CD14-positive monocyte (primary cell): ENCODE measurements at regions not wholly inside any gene's neighbourhood (a gene's known extent, or its start where the extent isn't known, plus 50 kb on each side); places are given as distances from the start of the nearest gene placed in this dataset.

Experiments used
- DNase-seq, 3 donors: peaks; one replicate each; pipeline ENCODE4 v3.0.0-alpha.2; 2011 to 2022
- H2AFZ ChIP-seq: 2 replicates; pipeline ENCODE4 v1.6.0; 2012; ENCODE audit warnings: mild to moderate bottlenecking, low read depth, low read length, inconsistent platforms; ENCODE audit not compliant: insufficient read depth, poor library complexity, severe bottlenecking
- H3K27ac ChIP-seq, 2 donors: 1 replicate in 1 of 2; 2 replicates in 1 of 2; pipeline ENCODE4 v1.5.1; 2012 to 2013; ENCODE audit warnings: low read length in 2 of 2, control low read depth in 1 of 2, inconsistent platforms in 1 of 2, low read depth in 1 of 2, mild to moderate bottlenecking in 1 of 2
- H3K27me3 ChIP-seq, 2 donors: one replicate each; pipeline versions ENCODE4 v1.6.0 to v1.6.1; 2011 to 2013; ENCODE audit warnings: low read length in 2 of 2; ENCODE audit not compliant: control insufficient read depth in 2 of 2, insufficient read depth in 2 of 2
- H3K36me3 ChIP-seq, 2 donors: replicated peaks in 1 of 2; 1 replicate in 1 of 2; 2 replicates in 1 of 2; pipeline versions ENCODE4 v1.5.1 to v1.6.1; 2012 to 2013; ENCODE audit warnings: low read length in 2 of 2, control low read depth in 1 of 2, inconsistent platforms in 1 of 2, mild to moderate bottlenecking in 1 of 2; ENCODE audit not compliant: insufficient read depth in 2 of 2, control insufficient read depth in 1 of 2
- H3K4me1 ChIP-seq, 2 donors: 1 replicate in 1 of 2; 2 replicates in 1 of 2; pipeline versions ENCODE4 v1.5.1 to v1.6.1; 2012 to 2013; ENCODE audit warnings: low read length in 2 of 2, control low read depth in 1 of 2, inconsistent platforms in 1 of 2, mild to moderate bottlenecking in 1 of 2, moderate library complexity in 1 of 2; ENCODE audit not compliant: insufficient read depth in 2 of 2, control insufficient read depth in 1 of 2
- H3K4me2 ChIP-seq: replicated peaks from 2 replicates; pipeline ENCODE3; 2012; ENCODE audit warnings: low read length, moderate library complexity, mild to moderate bottlenecking; ENCODE audit not compliant: poor library complexity, severe bottlenecking; ENCODE audit errors: extremely low read depth
- H3K4me3 ChIP-seq, 3 experiments: fragments of 200-600 bp in 1 of 3; sonication (generic) in 1 of 3; replicated peaks in 1 of 3; 1 replicate in 2 of 3; 2 replicates in 1 of 3; pipeline ENCODE4 v1.5.1; 2011 to 2013; ENCODE audit warnings: low read length in 3 of 3, mild to moderate bottlenecking in 3 of 3, control low read depth in 2 of 3, low read depth in 2 of 3, inconsistent platforms in 1 of 3, moderate library complexity in 1 of 3
- H3K79me2 ChIP-seq: 2 replicates; pipeline ENCODE4 v1.6.0; 2012; ENCODE audit warnings: mild to moderate bottlenecking, control low read depth, inconsistent platforms, low read length, moderate library complexity; ENCODE audit not compliant: insufficient read depth
- H3K9ac ChIP-seq: 2 replicates; pipeline ENCODE4 v1.6.0; 2017; ENCODE audit warnings: low read length, mild to moderate bottlenecking; ENCODE audit not compliant: insufficient read depth, poor library complexity, severe bottlenecking
- H3K9me3 ChIP-seq, 2 donors: replicated peaks in 1 of 2; 1 replicate in 1 of 2; 2 replicates in 1 of 2; pipeline versions ENCODE4 v1.5.1 to v1.6.1; 2012 to 2013; ENCODE audit warnings: low read length in 2 of 2, control low read depth in 1 of 2; ENCODE audit not compliant: control insufficient read depth in 1 of 2, insufficient read depth in 1 of 2
- H4K20me1 ChIP-seq: 2 replicates; pipeline ENCODE4 v1.6.0; 2012; ENCODE audit warnings: mild to moderate bottlenecking, low read length, control low read depth, moderate library complexity; ENCODE audit not compliant: insufficient read depth
- H3K27ac Mint-ChIP-seq, 7 donors: one replicate each; pipeline ENCODE4 v1.8.0; 2020; ENCODE audit warnings: mild to moderate bottlenecking in 7 of 7, mixed read lengths in 7 of 7, moderate library complexity in 6 of 7, inconsistent platforms in 2 of 7
- H3K27me3 Mint-ChIP-seq, 3 donors: one replicate each; pipeline ENCODE4 v1.8.0; 2021 to 2022; ENCODE audit warnings: low read depth in 3 of 3, mild to moderate bottlenecking in 3 of 3, mixed read lengths in 3 of 3, moderate library complexity in 3 of 3, inconsistent platforms in 1 of 3
- H3K36me3 Mint-ChIP-seq, 2 donors: one replicate each; pipeline ENCODE4 v1.8.0; 2020; ENCODE audit warnings: mixed read lengths in 2 of 2, inconsistent platforms in 1 of 2, mild to moderate bottlenecking in 1 of 2
- H3K4me1 Mint-ChIP-seq: one replicate; pipeline ENCODE4 v1.8.0; 2020; ENCODE audit warnings: mild to moderate bottlenecking, mixed read lengths
- H3K4me3 Mint-ChIP-seq, 2 donors: one replicate each; pipeline ENCODE4 v1.8.0; 2020; ENCODE audit warnings: mild to moderate bottlenecking in 2 of 2, mixed read lengths in 2 of 2, moderate library complexity in 1 of 2
- H3K9me3 Mint-ChIP-seq, 7 donors: one replicate each; pipeline ENCODE4 v1.8.0; 2020 to 2022; ENCODE audit warnings: mixed read lengths in 7 of 7, mild to moderate bottlenecking in 6 of 7, moderate library complexity in 6 of 7, inconsistent platforms in 2 of 7
- CTCF ChIP-seq: fragments of 200-600 bp; IDR thresholded peaks from one replicate; pipeline ENCODE4 v1.8.0; 2022; ENCODE audit warnings: antibody characterized with exemption, mild to moderate bottlenecking
- WGBS: methylation state at CpG from one replicate; pipeline ENCODE4 v1.1.5; 2013; ENCODE audit warnings: missing lambda C conversion rate; ENCODE audit not compliant: insufficient coverage; 5-methylcytosine and 5-hydroxymethylcytosine counted together
- intact Hi-C, 2 donors: fragments of 100-400 bp; cut with micrococcal nuclease; formaldehyde crosslinking; loops; one replicate each; pipeline versions ENCODE4 v1.15.0 to v1.15.1; 2023

DNA sequence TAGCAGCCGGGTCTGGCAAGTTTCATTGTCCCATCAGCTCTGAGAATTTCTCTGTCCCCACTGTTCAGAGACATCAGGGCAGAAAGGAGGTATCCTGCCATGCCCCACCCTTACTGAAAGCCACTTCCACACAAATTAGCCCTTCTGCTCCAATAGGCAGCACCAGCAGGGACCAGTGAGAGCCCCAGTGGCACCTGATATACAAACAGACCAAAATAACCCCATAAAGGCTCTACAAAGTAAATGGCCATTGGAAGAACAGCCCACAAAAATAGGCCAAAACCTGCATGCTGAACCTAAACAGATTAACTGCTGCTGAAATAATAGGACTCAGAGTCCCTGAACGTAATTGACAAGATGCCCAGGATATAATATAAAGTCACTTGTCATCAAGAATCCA, 199.9 kb downstream of the TMEM200A start:
- H3K4me2 ChIP-seq: no peak overlapping the region
- H4K20me1 ChIP-seq: no peaks in the 10 kb centered on the region
- no peak overlapping the region for H3K9ac ChIP-seq
- TF ChIP-seq CTCF: no peak
- no peak overlapping the region for H3K4me3 Mint-ChIP-seq
- no peaks in the 10 kb centered on the region for H3K36me3 ChIP-seq
- H3K4me1 ChIP-seq: no peaks in the 10 kb centered on the region
- no peaks in the 10 kb centered on the region for H3K36me3 Mint-ChIP-seq
- no peak overlapping the region for H3K27ac ChIP-seq
- H3K9me3 Mint-ChIP-seq: peaks cover 0 to 6% (median 2%) of the 10 kb centered on the region in 7 donors
- 92% methylated on average over 2 of the region's 2 CpGs for WGBS
- no peaks in the 10 kb centered on the region for H3K27me3 ChIP-seq
- H2AFZ ChIP-seq: no peak overlapping the region
- no peak for DNase-seq
- H3K4me3 ChIP-seq: no peak overlapping the region
- H3K9me3 ChIP-seq: peaks cover 0 to 4% of the 10 kb centered on the region in 2 donors
- H3K4me1 Mint-ChIP-seq: no peaks in the 10 kb centered on the region
- H3K27ac Mint-ChIP-seq: no peak overlapping the region
- H3K27me3 Mint-ChIP-seq: no peaks in the 10 kb centered on the region
- H3K79me2 ChIP-seq: no peaks in the 10 kb centered on the region
- intact Hi-C loops: no loop called here

GRCh38 chr6:130574146-130574545, 208.3 kb downstream of the TMEM200A start:
- Histone ChIP-seq H3K4me3 (no peak overlapping the region), H3K4me2 (no peak overlapping the region), H2AFZ (no peak overlapping the region), H3K27me3 (no peaks in the 10 kb centered on the region), H3K79me2 (no peaks in the 10 kb centered on the region), H3K4me1 (no peaks in the 10 kb centered on the region), H3K9me3 (no peaks in the 10 kb centered on the region), H3K27ac (no peak overlapping the region), H3K36me3 (no peaks in the 10 kb centered on the region), H3K9ac (no peak overlapping the region), H4K20me1 (no peaks in the 10 kb centered on the region)
- no peaks in the 10 kb centered on the region for H3K4me1 Mint-ChIP-seq
- peaks cover 0 to 7% (median 2%) of the 10 kb centered on the region in 7 donors for H3K9me3 Mint-ChIP-seq
- no peaks in the 10 kb centered on the region for H3K36me3 Mint-ChIP-seq
- H3K27me3 Mint-ChIP-seq: peaks cover 0 to 2% (median 1%) of the 10 kb centered on the region in 3 donors
- no peak for TF ChIP-seq CTCF
- H3K4me3 Mint-ChIP-seq: no peak overlapping the region
- no CpG with 5 or more reads among the region's 2 CpGs for WGBS
- intact Hi-C loops: no loop called here
- H3K27ac Mint-ChIP-seq: no peak overlapping the region
- DNase-seq: no peak
